SK-N-SH (cell line): ENCODE measurements at regions not wholly inside any gene's neighbourhood (a gene's known extent, or its start where the extent isn't known, plus 50 kb on each side); places are given as distances from the start of the nearest gene placed in this dataset.

Experiments
- ELF1 ChIP-seq: IDR thresholded peaks from 2 replicates; pipeline ENCODE4 v1.4.0; 2012
- EP300 ChIP-seq, 2 experiments: IDR thresholded peaks; 2 replicates each; pipeline versions ENCODE4 v1.4.0 to v1.6.1; 2012; ENCODE audit warnings: borderline replicate concordance in 1 of 2, low read depth in 1 of 2, low read length in 1 of 2
- FOSL2 ChIP-seq: IDR thresholded peaks from 2 replicates; pipeline ENCODE4 v1.4.0; 2012; ENCODE audit warnings: low read depth, mild to moderate bottlenecking, moderate library complexity, borderline replicate concordance
- FOXJ3 ChIP-seq: sonication (generic); formaldehyde crosslinking; IDR thresholded peaks from 2 replicates; pipeline ENCODE4 v1.5.1; 2020; ENCODE audit warnings: mild to moderate bottlenecking, missing genetic modification reagents
- GABPA ChIP-seq: IDR thresholded peaks from 2 replicates; pipeline ENCODE4 v1.4.0; 2012; ENCODE audit warnings: low read depth, mild to moderate bottlenecking
- MEF2A ChIP-seq: IDR thresholded peaks from 2 replicates; pipeline ENCODE4 v1.4.0; 2012; ENCODE audit warnings: low read depth, borderline replicate concordance
- NFIC ChIP-seq: IDR thresholded peaks from 2 replicates; pipeline ENCODE4 v1.4.0; 2012; ENCODE audit warnings: borderline replicate concordance
- NRF1 ChIP-seq: IDR thresholded peaks from 2 replicates; pipeline ENCODE4 v1.6.1; 2012; ENCODE audit warnings: low read depth, mild to moderate bottlenecking, low read length
- POLR2AphosphoS5 ChIP-seq: IDR thresholded peaks from 2 replicates; pipeline ENCODE4 v1.6.1; 2012; ENCODE audit warnings: low read depth, low read length
- RAD21 ChIP-seq: IDR thresholded peaks from 2 replicates; pipeline ENCODE4 v1.6.1; 2012; ENCODE audit warnings: mild to moderate bottlenecking, low read length
- TAF1 ChIP-seq: IDR thresholded peaks from 2 replicates; pipeline ENCODE4 v1.6.1; 2012; ENCODE audit warnings: low read depth, mild to moderate bottlenecking, low read length, moderate library complexity, borderline replicate concordance
- YY1 ChIP-seq: IDR thresholded peaks from 2 replicates; pipeline ENCODE4 v1.4.0; 2012; ENCODE audit warnings: low read depth, mild to moderate bottlenecking
- TF ChIP-seq, protein P1 (sequence below): fragments of 150-350 bp; IDR thresholded peaks from 2 replicates; pipeline ENCODE4 v1.6.1; 2016; ENCODE audit warnings: mild to moderate bottlenecking, low read depth, low read length
- TF ChIP-seq, protein P2 (sequence below): IDR thresholded peaks from 2 replicates; pipeline ENCODE4 v1.4.0; 2012; ENCODE audit warnings: low read depth, borderline replicate concordance
- TF ChIP-seq, protein P3 (sequence below): fragments of 200-600 bp; sonication (generic); IDR thresholded peaks from 2 replicates; pipeline ENCODE4 v1.6.1; 2017; ENCODE audit warnings: antibody characterized with exemption, mild to moderate bottlenecking, moderate library complexity
- TF ChIP-seq, protein P4 (sequence below): IDR thresholded peaks from 2 replicates; pipeline ENCODE4 v1.6.1; 2012; ENCODE audit warnings: mild to moderate bottlenecking, low read depth, low read length, moderate library complexity
- TF ChIP-seq, protein P5 (sequence below): IDR thresholded peaks from 2 replicates; pipeline ENCODE4 v1.4.0; 2012; ENCODE audit warnings: low read depth
- TF ChIP-seq, protein P6 (sequence below): IDR thresholded peaks from 2 replicates; pipeline ENCODE4; 2012
- TF ChIP-seq, protein P7 (sequence below): IDR thresholded peaks from 2 replicates; pipeline ENCODE4 v1.4.0; 2012; ENCODE audit warnings: low read depth, borderline replicate concordance

DNA sequence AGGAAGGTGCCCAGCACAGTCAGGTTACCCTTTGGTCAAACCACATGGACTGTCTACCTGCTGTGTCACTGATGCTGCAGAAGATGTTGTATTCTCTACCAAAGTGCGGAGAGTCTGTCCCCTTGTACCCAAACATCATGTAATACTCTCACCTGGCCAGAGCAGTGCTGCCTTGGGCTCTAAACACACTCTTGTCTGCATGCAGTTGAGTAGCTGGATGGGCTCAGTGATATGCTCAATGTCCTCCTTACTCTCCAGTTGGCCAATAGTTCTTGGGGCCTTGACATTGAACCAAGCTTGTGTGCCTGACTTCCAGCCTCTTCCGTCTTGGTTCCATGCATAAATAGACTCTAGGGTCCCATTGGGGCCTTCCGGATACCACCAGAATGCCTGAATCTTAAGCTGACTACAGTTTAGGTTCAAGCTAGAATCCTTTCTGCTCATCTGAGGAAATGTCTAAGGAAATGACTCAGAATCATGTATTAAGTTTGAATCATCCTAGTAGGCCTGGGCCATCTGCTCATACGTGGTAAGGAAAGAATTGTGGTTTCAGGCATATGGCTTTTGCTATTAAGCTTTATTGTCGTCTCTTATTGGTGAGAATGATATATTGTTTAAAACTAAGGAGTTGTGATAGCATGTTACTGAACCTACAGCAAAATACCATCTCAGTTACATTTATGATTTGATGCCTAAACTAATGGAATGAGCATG is 118.0 kb downstream of the OTUD1 start (continued):
- TF ChIP-seq, protein P1, sequence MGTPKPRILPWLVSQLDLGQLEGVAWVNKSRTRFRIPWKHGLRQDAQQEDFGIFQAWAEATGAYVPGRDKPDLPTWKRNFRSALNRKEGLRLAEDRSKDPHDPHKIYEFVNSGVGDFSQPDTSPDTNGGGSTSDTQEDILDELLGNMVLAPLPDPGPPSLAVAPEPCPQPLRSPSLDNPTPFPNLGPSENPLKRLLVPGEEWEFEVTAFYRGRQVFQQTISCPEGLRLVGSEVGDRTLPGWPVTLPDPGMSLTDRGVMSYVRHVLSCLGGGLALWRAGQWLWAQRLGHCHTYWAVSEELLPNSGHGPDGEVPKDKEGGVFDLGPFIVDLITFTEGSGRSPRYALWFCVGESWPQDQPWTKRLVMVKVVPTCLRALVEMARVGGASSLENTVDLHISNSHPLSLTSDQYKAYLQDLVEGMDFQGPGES, result no peak
- TF ChIP-seq RAD21 (no peak), FOSL2 (peak; percentile 97), EP300 (IDR thresholded peaks at IDR 0.05; ENCODE audit: borderline replicate concordance in 1 of 2, low read depth in 1 of 2, low read length in 1 of 2) (peak; percentile 32 to 98), YY1 (no peak), FOXJ3 (CRISPR knock-in tag) (no peak), ELF1 (no peak; the same call in 1 of the 2 replicates), GABPA (no peak), TAF1 (no peak), POLR2AphosphoS5 (peak; percentile 83; the same call in 1 of the 2 replicates), NFIC (peak; percentile 85), NRF1 (no peak), MEF2A (no peak)
- TF ChIP-seq, protein P2, sequence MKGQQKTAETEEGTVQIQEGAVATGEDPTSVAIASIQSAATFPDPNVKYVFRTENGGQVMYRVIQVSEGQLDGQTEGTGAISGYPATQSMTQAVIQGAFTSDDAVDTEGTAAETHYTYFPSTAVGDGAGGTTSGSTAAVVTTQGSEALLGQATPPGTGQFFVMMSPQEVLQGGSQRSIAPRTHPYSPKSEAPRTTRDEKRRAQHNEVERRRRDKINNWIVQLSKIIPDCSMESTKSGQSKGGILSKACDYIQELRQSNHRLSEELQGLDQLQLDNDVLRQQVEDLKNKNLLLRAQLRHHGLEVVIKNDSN, result no peak
- TF ChIP-seq, protein P3, sequence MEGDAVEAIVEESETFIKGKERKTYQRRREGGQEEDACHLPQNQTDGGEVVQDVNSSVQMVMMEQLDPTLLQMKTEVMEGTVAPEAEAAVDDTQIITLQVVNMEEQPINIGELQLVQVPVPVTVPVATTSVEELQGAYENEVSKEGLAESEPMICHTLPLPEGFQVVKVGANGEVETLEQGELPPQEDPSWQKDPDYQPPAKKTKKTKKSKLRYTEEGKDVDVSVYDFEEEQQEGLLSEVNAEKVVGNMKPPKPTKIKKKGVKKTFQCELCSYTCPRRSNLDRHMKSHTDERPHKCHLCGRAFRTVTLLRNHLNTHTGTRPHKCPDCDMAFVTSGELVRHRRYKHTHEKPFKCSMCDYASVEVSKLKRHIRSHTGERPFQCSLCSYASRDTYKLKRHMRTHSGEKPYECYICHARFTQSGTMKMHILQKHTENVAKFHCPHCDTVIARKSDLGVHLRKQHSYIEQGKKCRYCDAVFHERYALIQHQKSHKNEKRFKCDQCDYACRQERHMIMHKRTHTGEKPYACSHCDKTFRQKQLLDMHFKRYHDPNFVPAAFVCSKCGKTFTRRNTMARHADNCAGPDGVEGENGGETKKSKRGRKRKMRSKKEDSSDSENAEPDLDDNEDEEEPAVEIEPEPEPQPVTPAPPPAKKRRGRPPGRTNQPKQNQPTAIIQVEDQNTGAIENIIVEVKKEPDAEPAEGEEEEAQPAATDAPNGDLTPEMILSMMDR, result no peak
- TF ChIP-seq, protein P4, sequence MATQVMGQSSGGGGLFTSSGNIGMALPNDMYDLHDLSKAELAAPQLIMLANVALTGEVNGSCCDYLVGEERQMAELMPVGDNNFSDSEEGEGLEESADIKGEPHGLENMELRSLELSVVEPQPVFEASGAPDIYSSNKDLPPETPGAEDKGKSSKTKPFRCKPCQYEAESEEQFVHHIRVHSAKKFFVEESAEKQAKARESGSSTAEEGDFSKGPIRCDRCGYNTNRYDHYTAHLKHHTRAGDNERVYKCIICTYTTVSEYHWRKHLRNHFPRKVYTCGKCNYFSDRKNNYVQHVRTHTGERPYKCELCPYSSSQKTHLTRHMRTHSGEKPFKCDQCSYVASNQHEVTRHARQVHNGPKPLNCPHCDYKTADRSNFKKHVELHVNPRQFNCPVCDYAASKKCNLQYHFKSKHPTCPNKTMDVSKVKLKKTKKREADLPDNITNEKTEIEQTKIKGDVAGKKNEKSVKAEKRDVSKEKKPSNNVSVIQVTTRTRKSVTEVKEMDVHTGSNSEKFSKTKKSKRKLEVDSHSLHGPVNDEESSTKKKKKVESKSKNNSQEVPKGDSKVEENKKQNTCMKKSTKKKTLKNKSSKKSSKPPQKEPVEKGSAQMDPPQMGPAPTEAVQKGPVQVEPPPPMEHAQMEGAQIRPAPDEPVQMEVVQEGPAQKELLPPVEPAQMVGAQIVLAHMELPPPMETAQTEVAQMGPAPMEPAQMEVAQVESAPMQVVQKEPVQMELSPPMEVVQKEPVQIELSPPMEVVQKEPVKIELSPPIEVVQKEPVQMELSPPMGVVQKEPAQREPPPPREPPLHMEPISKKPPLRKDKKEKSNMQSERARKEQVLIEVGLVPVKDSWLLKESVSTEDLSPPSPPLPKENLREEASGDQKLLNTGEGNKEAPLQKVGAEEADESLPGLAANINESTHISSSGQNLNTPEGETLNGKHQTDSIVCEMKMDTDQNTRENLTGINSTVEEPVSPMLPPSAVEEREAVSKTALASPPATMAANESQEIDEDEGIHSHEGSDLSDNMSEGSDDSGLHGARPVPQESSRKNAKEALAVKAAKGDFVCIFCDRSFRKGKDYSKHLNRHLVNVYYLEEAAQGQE, result 0 out of 2 replicates have a peak, but pooled peaks have one; percentile 49
- TF ChIP-seq, protein P5, sequence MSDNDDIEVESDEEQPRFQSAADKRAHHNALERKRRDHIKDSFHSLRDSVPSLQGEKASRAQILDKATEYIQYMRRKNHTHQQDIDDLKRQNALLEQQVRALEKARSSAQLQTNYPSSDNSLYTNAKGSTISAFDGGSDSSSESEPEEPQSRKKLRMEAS, result peak; percentile 60; the same call in 1 of the 2 replicates
- TF ChIP-seq, protein P6, sequence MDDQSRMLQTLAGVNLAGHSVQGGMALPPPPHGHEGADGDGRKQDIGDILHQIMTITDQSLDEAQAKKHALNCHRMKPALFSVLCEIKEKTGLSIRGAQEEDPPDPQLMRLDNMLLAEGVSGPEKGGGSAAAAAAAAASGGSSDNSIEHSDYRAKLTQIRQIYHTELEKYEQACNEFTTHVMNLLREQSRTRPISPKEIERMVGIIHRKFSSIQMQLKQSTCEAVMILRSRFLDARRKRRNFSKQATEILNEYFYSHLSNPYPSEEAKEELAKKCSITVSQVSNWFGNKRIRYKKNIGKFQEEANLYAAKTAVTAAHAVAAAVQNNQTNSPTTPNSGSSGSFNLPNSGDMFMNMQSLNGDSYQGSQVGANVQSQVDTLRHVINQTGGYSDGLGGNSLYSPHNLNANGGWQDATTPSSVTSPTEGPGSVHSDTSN, result peak; percentile 97
- TF ChIP-seq, protein P7, sequence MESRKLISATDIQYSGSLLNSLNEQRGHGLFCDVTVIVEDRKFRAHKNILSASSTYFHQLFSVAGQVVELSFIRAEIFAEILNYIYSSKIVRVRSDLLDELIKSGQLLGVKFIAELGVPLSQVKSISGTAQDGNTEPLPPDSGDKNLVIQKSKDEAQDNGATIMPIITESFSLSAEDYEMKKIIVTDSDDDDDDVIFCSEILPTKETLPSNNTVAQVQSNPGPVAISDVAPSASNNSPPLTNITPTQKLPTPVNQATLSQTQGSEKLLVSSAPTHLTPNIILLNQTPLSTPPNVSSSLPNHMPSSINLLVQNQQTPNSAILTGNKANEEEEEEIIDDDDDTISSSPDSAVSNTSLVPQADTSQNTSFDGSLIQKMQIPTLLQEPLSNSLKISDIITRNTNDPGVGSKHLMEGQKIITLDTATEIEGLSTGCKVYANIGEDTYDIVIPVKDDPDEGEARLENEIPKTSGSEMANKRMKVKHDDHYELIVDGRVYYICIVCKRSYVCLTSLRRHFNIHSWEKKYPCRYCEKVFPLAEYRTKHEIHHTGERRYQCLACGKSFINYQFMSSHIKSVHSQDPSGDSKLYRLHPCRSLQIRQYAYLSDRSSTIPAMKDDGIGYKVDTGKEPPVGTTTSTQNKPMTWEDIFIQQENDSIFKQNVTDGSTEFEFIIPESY, result no peak; the same call in none of the 2 replicates
